Heart right ventricle (tissue), 16 donors: ENCODE measurements at regions not wholly inside any gene's neighbourhood (a gene's known extent, or its start where the extent isn't known, plus 50 kb on each side); places are given as distances from the start of the nearest gene placed in this dataset.
"Not testable (repeated sequence)": the region's sequence is repeated elsewhere in the genome, so short reads cannot be mapped to it uniquely, and the experiment has no call there.

Experiments used
- ATAC-seq, 8 donors: fragments of 200-7000 bp; cut with Tn5 transposase; one replicate each; pipeline ENCODE4 v1.9.1; 2020; ENCODE audit warnings: mild to moderate bottlenecking in 8 of 8, moderate library complexity in 8 of 8, moderate number of reproducible peaks in 1 of 8
- DNase-seq, 2 donors: peaks; one replicate each; pipeline ENCODE4 v3.0.0-alpha.2; 2020
- H3K27ac ChIP-seq, 10 donors: fragments of 200-600 bp; sonication (generic) in 2 of 10; one replicate each; pipeline versions ENCODE4 v1.5.0 to v1.8.0; 2020 to 2022; ENCODE audit warnings: mild to moderate bottlenecking in 3 of 10
- H3K27me3 ChIP-seq, 7 donors: fragments of 200-600 bp; one replicate each; pipeline ENCODE4 v1.8.0; 2021 to 2022; ENCODE audit warnings: mild to moderate bottlenecking in 2 of 7
- H3K36me3 ChIP-seq, 9 donors: fragments of 200-600 bp; sonication (generic) in 1 of 9; one replicate each; pipeline versions ENCODE4 v1.5.0 to v1.8.0; 2020 to 2022; ENCODE audit warnings: mild to moderate bottlenecking in 2 of 9
- H3K4me1 ChIP-seq, 9 donors: fragments of 200-600 bp; sonication (generic) in 1 of 9; one replicate each; pipeline versions ENCODE4 v1.5.0 to v1.8.0; 2020 to 2022; ENCODE audit warnings: mild to moderate bottlenecking in 4 of 9
- H3K4me3 ChIP-seq, 10 donors: fragments of 200-600 bp; sonication (generic) in 2 of 10; one replicate each; pipeline versions ENCODE4 v1.5.0 to v1.8.0; 2020 to 2022; ENCODE audit warnings: mild to moderate bottlenecking in 7 of 10, moderate library complexity in 2 of 10
- H3K9me3 ChIP-seq, 11 donors: fragments of 200-600 bp in 10 of 11; sonication (generic) in 2 of 11; one replicate each; pipeline versions ENCODE4 v1.5.0 to v1.8.0; 2013 to 2022; ENCODE audit warnings: mild to moderate bottlenecking in 2 of 11, control low read depth in 1 of 11, moderate library complexity in 1 of 11
- WGBS, 2 donors: extraction: QIAGEN DNeasy Blood & Tissue Kit; methylation state at CpG; one replicate each; pipeline ENCODE4 v1.1.7; 2013; ENCODE audit warnings: inconsistent platforms in 1 of 2; 5-methylcytosine and 5-hydroxymethylcytosine counted together
- intact Hi-C, 10 donors: fragments of 100-400 bp; cut with DNase I; formaldehyde crosslinking; loops; one replicate each; pipeline versions ENCODE4 v1.11.1 to v1.14.2; 2022
- TF ChIP-seq, protein P1 (sequence below), 9 donors: fragments of 200-600 bp; sonication (generic) in 2 of 9; IDR thresholded peaks; one replicate each; pipeline versions ENCODE4 v1.5.0 to v1.8.0; 2021 to 2022; ENCODE audit warnings: antibody characterized with exemption in 9 of 9, mild to moderate bottlenecking in 5 of 9, moderate library complexity in 1 of 9
- donor health status: Arrhythmogenic right ventricular cardiomyopathy.
- donor health status: ischemic (EF 13 %, LVEDD 7.1; RV severe dilation, severe dysfunction).
- donor health status: healthy with polysubstance abuse.
- donor health status: DM: no; HTN: yes; CAD: no.
- donor health status: DM: no; HTN: no; CAD: no.
- donor health status: ischemic (EF 25% LVEDD 6.9; RV normal size, moderate dysfunction).
- donor health status: ischemic (EF 25% LVEDD 5.7; RV mildly dilated, moderate dysfunction).
- donor health status: healthy.
- donor health status: DM: yes; HTN: yes; CAD: no.
- donor health status: Ischemic cardiomyopathy.
- donor health status: ischemic (EF 35%, LVEDD 5.7; RV mildly dilated, moderate dysfunction).
- donor health status: nonischemic (EF 11% LVEDD 7.7; RV severe dilation, severe dysfunction).
- donor health status: DM: yes; HTN: yes; CAD: no.
- donor health status: PGD.
- donor health status: ischemic (EF 29% LVEDD 5.4; RV normal size, mild dysfunction).
- donor health status: nonischemic (EF 23%, LVEDD 6.1; RV moderate dilation, normal function).

DNA sequence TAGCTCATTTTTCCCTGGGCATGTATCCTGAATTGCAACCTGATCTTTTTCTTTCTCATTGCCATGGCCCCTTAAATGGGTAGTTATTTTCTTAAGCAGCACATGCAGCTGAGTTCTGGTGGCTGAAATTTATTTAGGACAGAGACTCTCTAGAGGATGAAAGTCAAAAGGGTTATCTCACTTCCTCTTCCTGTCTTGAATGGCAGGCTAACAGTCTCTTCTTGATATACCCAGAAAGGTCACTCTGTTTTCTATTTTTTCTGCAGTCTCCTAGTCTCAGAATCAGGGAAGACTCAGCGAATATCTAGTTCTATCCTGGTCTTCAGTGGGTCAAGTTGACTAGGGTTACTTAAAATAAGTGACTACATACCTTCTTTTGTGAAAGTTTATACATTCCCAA is 243.3 kb downstream of the EPHA7 start:
- DNase-seq = no peak
- Histone ChIP-seq H3K9me3 (no peaks in the 10 kb centered on the region), H3K36me3 (no peaks in the 10 kb centered on the region), H3K27me3 (no peaks in the 10 kb centered on the region), H3K4me1 (no peaks in the 10 kb centered on the region), H3K4me3 (no peak overlapping the region), H3K27ac (no peak overlapping the region)
- TF ChIP-seq, protein P1, sequence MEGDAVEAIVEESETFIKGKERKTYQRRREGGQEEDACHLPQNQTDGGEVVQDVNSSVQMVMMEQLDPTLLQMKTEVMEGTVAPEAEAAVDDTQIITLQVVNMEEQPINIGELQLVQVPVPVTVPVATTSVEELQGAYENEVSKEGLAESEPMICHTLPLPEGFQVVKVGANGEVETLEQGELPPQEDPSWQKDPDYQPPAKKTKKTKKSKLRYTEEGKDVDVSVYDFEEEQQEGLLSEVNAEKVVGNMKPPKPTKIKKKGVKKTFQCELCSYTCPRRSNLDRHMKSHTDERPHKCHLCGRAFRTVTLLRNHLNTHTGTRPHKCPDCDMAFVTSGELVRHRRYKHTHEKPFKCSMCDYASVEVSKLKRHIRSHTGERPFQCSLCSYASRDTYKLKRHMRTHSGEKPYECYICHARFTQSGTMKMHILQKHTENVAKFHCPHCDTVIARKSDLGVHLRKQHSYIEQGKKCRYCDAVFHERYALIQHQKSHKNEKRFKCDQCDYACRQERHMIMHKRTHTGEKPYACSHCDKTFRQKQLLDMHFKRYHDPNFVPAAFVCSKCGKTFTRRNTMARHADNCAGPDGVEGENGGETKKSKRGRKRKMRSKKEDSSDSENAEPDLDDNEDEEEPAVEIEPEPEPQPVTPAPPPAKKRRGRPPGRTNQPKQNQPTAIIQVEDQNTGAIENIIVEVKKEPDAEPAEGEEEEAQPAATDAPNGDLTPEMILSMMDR (IDR thresholded peaks at IDR 0.05) = no peak
- intact Hi-C loops = no loop called here
- 49 to 57% methylated on average over 1 of the region's 1 CpG for WGBS, 2 donors
- ATAC-seq = peak in 1 of 8 donors; percentile 62

DNA sequence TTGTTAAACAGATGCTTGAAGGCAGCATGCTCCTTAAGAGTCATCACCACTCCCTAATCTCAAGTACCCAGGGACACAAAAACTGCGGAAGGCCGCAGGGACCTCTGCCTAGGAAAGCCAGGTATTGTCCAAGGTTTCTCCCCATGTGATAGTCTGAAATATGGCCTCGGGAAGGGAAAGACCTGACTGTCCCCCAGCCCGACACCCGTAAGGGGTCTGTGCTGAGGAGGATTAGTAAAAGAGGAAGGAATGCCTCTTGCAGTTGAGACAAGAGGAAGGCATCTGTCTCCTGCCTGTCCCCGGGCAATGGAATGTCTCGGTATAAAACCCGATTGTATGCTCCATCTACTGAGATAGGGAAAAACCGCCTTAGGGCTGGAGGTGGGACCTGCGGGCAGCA is 245.8 kb downstream of the EPHA7 start:
- H3K9me3 ChIP-seq, ATAC-seq, DNase-seq, intact Hi-C loops, H3K36me3 ChIP-seq, H3K27me3 ChIP-seq, H3K27ac ChIP-seq, H3K4me1 ChIP-seq, H3K4me3 ChIP-seq: not testable (repeated sequence)
- WGBS, 2 donors = 84 to 87% methylated on average over 3 to 4 of the region's 10 CpGs

DNA sequence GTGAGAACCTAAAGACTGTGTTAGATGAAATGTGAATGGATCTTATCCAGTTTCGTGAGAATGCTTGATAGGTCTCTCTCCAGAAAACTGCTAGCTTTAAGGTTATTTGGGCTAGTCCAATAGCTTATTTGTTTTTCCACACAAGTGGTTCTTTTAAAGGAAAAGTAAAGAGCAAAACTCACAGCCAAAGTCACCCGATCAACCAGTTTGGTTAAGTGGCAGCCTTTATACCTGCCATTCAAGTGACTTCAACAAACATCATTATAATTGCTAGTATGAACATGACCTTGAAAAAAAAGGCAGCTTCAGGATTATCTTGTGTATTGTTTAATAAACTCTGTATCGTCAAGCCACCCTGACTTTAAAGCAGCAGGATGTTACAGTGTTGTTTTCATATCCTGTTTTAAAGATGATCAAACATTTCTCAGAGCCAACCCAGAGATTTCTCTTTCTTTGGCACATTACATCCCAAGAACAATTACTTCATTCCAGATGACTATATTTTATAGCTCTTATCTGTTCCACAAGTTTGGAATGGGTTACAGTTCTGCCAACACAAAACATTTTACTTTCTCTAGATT is 253.4 kb downstream of the EPHA7 start:
- H3K4me3 ChIP-seq = no peak overlapping the region
- ATAC-seq (no peak), DNase-seq (no peak)
- H3K9me3 ChIP-seq = no peaks in the 10 kb centered on the region
- intact Hi-C loops = no loop called here
- no peak overlapping the region for H3K27ac ChIP-seq
- TF ChIP-seq, protein P1 (IDR thresholded peaks at IDR 0.05) = no peak
- no peaks in the 10 kb centered on the region for H3K36me3 ChIP-seq
- no peaks in the 10 kb centered on the region for H3K4me1 ChIP-seq
- 66 to 73% methylated on average over 3 of the region's 3 CpGs for WGBS, 2 donors
- H3K27me3 ChIP-seq = no peaks in the 10 kb centered on the region

DNA sequence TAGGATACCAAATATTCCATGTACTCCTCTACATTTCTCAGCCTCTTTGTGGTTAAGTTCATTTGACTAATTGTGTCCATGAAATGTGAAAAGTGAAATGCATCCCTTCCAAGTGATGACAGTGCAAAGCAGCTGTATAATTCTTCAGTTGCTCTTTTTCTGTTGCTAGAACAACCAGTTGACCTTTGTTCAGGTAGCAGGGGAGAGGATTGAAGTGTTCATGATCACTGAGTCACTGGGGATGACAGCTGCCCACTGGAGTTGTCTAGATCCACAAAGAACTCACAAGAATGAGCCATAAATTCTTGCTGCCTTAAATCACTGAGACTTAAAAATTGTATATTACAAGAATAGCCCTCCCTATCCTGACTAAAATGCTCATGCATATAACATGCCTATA is 254.6 kb downstream of the EPHA7 start:
- Histone ChIP-seq H3K36me3 (no peaks in the 10 kb centered on the region), H3K4me3 (no peak overlapping the region), H3K27ac (no peak overlapping the region), H3K27me3 (no peaks in the 10 kb centered on the region), H3K9me3 (no peaks in the 10 kb centered on the region), H3K4me1 (no peaks in the 10 kb centered on the region)
- ATAC-seq (no peak), DNase-seq (no peak)
- TF ChIP-seq, protein P1 (IDR thresholded peaks at IDR 0.05) = no peak
- intact Hi-C loops = no loop called here

DNA sequence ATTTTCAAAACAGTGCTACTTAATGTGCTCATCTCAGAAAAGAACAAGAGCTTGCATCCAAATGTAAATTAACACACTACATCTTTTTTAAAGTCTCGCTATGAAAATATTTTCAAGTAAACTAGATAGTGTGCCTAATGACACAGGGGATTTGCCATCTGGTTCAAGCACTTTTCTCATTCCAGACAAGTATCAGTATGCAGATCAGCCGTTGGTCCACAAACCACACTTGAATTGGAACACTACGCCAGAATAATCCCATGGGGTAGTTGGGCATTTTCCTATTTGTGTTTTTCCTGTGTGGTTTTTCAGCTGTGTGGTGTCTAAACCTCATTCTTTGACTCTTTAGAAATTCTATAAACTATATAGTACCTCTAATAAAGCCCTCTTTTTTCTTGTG is 256.2 kb downstream of the EPHA7 start:
- no peak for DNase-seq
- peaks cover 0 to 13% (median 0%) of the 10 kb centered on the region in 11 donors for H3K9me3 ChIP-seq
- intact Hi-C loops = no loop called here

More for the DNA sequence above, 256.2 kb downstream of the EPHA7 start:
- Histone ChIP-seq H3K4me1 (no peaks in the 10 kb centered on the region), H3K27ac (no peak overlapping the region), H3K27me3 (no peaks in the 10 kb centered on the region), H3K4me3 (no peak overlapping the region), H3K36me3 (no peaks in the 10 kb centered on the region)
- no peak for ATAC-seq
- 66 to 69% methylated on average over 3 of the region's 3 CpGs for WGBS, 2 donors
- TF ChIP-seq, protein P1 (IDR thresholded peaks at IDR 0.05) = no peak
